KG1 (cell line): ENCODE measurements at regions not wholly inside any gene's neighbourhood (a gene's known extent, or its start where the extent isn't known, plus 50 kb on each side); places are given as distances from the start of the nearest gene placed in this dataset.
"Not testable (repeated sequence)": the region's sequence is repeated elsewhere in the genome, so short reads cannot be mapped to it uniquely, and the experiment has no call there.

Experiments used
- DNase-seq: peaks from one replicate; lab custom pipeline; 2025; lab: John Stamatoyannopoulos, UW

DNA sequence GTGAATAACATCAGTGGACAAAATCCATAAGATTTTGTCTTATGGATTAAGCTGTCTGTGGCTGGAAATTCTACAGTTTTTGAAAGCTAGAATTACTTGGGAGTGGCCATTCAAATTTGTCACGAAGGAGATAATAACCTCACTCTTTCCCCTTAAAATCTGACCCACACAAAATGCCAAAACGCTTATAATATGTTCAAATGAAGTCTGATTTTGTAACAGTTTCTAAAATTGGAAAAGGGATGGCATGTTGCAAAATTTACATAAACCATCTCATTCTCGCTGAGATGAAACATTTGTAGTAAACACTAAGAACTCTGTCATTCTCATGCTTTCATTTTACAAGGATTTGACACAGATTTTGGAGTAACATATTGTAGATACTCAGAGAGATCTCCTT is 112.7 kb downstream of the GJA1 start:
- no peak for DNase-seq

DNA sequence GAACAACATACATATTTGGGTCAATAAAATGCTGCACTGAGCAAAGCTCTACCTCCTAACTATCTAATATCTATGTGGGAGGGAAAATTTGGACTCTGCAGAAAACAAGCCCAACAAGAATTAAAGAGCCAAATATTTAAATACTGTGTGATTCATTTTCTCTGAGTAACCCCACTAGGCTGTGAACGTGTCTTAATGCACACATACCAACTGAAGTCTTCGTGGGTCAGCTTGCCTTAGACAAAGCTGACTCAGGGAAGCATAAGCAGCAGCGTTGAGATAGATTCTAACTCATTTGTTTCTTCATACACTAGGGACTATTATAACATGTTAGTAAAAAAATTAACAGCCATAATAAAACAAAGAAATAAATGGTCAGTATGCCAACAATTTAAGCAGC is 114.3 kb downstream of the GJA1 start:
- no peak for DNase-seq

DNA sequence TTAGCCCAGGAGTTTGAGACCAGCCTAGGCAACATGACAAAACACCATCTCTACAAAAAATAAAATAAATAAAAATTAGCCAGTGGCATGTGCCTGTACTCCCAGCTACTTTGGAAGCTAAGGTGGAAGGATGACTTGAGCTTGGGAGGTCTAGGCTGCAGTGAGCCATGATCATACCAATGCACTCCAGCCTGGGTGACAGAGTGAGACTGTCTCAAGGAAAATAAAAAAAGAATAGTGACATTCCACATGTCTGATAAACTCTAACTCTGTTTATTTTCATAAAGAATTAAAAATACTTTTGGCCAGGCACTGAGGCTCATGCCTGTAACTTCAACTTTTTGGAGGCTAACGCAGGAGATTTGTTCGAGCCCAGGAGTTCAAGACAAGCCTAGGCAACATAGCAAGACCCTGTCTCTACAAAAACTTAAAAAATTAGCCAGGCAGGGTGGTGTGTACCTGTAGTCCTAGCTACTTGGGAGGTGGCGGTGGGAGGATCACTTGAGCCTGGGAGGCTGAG is 115.1 kb downstream of the GJA1 start:
- DNase-seq = no peak

DNA sequence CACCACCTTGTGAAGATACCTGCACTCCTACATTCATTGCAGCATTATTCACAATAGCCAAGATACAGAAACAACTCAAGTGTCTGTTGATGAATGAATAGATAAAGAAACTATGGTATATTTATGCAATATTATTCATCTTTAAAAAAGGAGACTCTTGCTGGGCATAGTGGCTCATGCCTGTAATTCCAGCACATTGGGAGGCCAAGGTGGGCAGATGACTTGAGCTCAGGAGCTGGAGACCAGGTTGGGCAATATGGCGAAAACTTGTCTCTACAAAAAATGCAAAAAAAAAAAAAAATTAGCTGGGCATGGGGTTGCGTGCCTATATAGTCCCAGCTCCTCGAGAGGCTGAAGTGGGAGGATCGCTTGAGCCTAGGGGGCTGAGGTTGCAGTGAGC is 119.8 kb downstream of the GJA1 start:
- no peak for DNase-seq

DNA sequence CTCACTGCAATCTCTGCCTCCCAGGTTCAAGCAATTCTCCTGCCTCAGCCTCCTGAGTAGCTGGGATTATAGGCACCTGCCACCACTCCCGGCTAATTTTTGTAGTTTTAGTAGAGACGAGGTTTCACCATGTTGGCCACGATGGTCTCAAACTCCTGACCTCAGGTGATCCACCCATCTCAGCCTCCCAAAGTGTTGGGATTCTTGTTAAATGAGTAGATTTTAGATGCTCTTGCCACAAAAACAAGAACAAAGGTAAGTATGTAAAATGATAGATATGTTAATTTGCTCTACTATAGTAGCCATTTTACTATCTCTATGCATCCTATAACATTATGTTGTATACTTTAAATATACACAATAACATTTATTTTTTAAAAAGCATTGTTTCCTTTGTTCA is 120.7 kb downstream of the GJA1 start:
- not testable (repeated sequence) for DNase-seq

DNA sequence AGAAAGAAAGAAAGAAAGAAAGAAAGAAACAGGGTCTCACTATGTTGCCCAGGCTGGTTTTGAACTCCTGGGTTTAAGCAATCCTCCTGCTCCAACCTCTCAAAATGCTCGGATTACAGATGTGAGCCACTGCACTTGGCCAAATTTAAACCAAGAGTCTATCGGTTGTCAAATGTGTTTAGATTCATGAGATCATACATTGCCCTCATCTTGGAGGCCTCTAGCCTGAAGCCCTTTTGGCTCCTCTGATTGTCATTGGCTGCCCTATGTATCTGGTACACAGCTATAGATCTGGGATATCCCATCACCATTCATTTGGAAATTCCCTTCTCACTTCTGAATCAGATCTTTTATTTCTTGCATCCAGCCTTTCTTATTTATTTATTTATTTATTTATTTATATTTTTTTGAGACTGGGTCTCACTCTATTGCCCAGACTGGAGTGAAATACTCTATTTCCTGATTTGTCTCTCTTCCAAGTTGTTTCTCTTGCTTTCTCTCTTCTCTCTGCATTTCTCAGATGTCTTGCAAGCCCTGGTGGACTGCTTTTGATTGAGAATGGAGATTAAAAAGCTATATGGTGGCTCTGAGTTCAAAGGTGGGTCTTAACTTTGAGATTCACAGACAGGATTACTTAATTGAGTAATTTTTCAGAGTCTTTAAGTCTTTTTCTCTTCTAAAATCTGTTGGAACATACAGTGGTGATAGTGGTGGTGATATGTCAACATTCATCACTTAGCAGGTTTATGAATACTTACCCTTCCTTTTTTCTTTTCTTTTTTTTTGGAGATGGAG is 121.9 kb downstream of the GJA1 start:
- no peak for DNase-seq

DNA sequence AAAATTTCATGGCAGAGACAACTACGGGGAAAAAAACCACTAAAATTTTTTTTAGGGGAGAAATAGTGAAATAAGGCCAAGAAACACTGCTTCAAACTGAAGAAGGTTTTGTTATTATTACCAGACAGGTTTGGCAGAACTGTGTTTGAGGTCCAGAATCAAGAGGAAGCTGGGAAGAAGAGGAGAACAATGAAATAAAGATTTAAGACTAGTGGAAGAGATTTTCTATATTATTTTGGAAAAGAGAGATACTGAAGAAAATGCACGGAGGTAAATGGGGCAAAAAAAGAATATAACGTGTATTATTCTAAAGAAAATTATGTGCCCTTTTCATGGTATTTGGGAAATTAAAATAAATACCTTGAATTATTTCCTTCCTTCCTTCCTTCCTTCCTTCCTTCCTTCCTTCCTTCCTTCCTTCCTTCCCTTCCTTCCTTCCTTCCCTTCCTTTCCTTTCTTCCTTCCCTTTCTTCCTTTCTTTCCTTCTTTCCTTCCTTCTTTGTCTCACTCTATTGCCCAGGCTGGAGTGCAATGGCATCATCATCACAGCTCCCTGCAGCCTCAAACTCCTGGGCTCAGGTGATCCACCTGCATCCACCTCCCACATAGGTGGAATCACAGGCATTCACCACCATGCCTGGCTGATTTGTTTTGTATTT is 124.3 kb downstream of the GJA1 start:
- DNase-seq = no peak

DNA sequence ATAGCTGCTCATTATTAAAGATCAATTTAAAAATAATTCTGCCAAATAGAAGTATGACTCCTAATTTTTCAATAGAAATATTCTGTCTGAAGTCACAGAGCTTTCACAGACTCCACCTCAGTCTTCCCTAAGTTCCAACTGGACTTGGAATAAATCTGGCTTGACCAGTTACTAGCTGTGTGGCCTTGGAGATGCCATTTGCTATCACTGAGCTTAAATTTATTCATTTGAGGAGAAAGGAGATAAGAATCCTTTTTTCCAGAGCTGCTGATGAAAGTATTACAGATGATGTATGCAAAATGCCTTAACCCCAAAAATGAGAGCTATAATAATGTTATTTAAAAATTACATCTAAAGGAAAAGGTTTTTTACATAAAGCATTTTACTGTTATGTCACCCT is 125.0 kb downstream of the GJA1 start:
- DNase-seq = no peak

DNA sequence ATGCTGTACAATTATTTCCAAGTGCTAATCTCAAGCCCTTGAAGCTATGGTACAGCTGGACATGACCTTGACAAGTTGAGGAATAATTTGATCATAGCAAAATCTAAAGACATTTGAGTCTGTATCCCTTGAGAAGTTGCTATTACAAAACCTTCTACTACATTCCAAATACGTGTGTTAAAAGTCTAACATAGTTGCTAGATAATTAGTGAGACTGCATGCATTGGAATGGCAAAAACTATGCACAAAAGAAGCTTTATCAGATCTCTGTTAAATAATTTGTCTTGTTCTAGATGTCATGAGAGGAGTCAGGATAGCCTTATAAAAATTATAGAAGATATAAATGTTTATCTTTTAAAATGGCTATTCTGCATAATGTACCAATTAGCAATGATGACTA is 127.8 kb downstream of the GJA1 start:
- no peak for DNase-seq

DNA sequence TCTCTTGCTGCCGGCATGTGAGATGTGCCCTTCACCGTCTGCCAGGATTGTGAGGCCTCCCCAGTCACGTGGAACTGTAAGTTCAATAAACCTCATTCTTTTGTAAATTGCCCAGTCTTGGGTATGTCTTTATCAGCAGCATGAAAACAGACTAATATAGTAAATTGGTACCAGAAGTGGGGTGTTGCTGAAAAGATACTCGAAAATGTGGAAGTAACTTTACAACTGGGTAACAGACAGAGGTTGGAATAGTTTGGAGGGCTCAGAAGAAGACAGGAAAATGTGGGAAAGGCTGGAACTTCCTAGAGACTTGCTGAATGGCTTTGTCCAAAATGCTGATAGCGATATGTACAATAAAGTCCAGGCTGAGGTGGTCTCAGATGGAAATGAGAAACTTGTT is 129.1 kb downstream of the GJA1 start:
- DNase-seq = not testable (repeated sequence)

DNA sequence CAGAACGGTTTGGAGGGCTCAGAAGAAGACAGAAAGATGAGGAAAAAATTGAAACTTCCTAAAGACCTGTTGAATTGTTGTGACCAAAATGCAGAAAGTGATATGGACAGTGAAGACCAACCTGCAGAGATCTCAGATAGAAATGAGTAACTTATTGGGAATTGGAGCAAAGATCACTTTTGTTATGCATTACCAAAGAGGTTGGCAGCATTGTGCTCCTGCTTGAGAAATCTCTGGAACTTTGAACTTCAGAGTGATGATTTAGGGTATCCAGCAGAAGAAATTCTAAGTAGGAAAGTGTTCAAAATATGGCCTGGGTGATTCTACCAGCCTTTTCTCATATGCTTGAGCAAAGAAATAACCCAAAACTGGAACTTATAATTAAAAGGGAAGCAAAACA is 136.0 kb downstream of the GJA1 start:
- no peak for DNase-seq

DNA sequence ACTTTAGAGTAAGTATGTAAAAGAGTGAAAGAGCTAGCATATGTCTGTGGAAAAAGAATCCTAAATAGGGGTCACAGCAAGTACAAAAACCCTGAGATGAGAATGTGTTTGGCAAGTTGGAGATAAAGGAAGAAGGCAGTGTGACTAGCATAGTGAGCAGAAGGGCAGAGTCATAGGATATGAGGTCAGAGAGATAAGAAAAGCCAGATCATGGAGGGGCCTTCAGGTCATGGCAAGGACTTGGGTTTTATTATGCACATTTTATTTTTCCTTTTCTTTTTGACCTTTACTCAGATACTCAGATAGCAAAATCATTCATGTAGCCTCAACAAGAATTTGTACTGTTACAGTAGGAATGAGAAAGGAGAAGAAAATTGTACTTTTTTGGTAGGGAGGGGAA is 138.0 kb downstream of the GJA1 start:
- no peak for DNase-seq

DNA sequence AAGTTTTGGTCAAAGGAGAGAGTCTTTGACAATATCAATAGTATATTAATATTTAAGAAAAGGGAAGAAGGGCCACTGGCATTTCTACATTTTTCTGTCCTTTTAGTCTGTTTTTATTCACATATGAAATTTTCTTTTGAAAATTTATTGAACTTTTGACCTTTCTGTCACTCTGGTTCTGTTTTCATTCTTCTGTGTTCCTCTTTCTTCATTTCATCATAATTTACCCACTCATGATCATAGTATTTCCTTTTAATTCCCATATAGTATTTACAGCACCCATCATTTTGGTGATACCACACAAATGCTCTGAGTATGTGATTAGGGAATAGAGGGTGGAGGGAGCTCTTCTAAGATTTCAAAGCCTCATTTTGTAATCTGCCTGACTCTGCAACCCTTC is 142.8 kb downstream of the GJA1 start:
- DNase-seq = no peak

DNA sequence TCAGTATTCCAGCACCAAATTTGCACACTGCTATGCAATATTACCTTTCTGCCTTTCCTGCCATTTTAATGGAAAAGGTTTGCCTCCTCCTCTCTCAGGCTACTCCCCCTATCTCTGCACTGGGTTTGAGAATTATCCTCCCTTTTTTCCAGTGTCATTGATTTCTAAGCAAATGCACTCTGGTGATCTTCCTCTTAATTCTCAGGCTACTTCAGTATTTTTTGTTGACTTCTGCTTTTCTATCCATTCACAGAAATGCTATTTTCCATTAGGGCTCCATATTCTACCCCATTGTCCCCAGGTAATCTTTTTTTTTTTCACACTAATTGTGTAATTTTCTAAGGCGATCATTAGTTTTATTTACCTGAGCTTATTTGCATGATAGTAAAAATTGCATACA is 144.0 kb downstream of the GJA1 start:
- no peak for DNase-seq

DNA sequence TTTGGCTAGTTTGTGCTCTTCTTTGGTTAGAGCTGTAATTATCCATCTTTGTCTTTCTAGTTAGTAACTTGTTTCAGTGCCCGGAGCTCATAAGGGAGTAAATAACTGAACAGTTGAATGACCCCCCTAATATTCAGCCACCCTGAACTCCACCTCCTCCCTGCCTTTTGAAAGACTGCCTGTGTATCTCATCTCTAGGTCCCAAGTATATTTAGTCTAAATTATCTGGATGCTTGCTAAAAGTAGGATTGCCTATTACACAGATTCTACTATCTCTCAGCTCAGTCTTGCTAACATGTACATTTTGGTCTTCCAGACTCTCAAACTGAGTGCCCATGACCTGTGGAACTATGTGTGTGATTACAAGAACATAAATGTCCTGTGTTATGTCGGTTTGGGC is 145.9 kb downstream of the GJA1 start:
- no peak for DNase-seq

DNA sequence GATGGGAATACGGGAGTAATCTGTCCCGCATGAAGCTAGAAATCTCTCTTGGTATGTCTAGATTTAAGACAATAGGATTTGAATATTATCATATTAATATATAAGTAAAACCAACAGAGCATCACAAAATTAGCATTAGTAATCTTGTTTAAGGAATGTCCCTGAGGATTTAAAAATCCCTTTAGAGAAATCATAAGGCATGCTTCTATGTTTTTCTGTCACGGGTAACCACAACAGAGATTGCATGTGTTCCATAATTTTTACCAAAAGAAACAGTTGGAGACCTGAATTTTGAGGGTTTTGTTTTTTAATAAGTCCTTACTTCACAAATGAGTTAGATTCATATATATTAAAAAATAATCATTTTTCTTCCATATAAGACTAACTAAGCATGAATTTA is 146.8 kb downstream of the GJA1 start:
- DNase-seq = no peak

DNA sequence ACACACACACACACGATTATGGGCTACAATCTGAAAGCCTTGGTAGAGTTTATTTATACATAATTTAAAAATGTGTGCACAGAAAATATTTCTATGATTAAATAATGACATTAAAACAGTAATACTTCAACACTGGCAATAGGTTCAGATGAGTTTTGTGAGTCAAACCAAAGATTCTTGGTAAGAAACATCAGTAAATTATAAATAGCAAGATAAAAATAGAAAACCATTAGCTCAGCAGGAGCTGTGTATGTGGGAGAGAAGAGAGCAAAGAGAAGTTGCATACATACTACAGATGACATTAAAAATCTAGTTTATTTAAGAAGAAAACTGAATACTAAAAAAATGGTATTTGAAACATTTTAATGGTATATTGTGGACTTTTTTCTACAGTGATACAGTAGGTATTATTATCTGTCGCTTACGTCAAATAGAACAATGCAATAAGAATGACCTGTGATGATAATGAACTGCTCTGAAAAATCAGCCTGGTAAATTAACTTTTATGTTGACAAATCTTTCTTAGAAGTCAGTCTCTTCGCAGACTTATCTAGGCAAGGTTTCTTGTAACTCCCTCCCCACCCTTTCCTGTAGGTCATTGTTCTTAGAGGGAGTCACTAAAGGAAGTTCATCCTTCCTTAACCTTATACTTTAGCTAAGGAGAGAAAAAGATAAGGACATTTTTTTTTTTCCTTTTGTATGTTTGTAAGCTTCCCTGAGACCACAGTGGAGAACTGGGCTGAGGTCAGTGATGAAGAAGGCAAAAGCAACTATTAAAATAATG is 149.3 kb downstream of the GJA1 start:
- no peak for DNase-seq

DNA sequence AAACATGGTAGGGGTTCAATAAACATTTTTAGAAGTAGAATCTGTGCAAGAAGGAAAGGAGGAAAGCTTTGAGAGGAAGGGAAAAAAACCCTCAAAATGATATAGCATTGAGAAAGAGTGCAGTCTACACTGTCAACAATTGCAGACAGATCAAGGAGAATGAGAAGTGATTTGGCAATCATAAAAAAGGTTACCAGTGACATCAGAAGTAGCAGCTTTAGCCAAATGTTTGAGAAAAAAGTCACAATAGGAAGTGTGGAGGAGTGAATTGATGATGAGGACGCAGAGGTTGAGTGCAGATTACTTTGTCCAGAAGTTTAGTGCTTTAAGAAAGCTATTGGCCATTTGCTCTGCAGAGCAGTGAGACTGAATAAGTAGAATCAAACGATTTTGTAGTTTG is 155.0 kb downstream of the GJA1 start:
- no peak for DNase-seq

DNA sequence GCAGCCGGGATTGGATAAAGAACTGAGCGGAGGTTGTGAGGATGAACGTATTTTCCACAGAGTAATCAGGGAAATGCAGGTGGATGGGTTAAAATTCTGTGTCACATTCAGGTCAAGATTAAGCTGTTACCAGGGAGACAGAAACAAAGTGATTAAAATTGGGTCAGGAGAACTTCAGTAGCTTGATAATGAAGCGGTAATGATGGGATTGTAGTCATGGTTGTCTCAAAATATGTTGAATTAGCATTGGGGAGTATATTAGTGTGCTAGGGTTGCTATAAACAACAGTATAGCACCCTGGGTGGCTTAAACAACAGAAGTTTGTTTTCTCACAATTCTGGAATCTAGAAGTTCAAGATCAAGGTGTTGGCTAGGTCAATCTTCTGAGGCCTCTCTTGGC is 155.5 kb downstream of the GJA1 start:
- DNase-seq = no peak

DNA sequence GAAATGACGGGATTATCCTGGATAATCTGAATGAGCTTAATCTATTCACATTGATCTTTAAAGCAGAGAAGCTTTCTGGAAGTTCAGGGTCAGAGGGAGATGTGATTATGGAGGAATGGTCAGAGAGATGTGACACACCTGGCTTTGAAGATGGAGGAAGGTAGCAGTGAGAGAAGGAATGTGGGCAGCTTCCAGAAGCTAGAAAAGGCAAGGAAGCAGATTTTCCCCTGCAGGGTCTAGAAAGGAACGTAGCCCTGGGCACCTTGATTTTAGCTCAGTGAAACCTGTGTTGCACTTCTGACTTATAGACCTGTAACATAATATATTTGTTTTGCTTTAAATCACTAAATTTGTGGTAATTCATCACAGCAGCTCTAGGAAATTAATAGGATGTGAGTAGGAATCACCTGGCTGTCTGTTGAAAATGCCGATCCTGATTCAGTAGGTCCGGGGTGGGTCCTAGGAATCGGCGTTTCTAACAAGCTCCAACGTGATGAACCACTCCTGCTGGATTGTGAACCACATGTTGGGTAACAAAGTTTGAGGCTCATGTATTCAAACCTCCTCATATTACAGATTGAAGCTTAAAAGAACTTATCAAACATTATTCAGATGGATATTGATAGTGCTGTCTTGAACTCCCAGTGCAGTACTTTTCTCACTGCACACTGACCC is 157.0 kb downstream of the GJA1 start:
- DNase-seq = no peak

DNA sequence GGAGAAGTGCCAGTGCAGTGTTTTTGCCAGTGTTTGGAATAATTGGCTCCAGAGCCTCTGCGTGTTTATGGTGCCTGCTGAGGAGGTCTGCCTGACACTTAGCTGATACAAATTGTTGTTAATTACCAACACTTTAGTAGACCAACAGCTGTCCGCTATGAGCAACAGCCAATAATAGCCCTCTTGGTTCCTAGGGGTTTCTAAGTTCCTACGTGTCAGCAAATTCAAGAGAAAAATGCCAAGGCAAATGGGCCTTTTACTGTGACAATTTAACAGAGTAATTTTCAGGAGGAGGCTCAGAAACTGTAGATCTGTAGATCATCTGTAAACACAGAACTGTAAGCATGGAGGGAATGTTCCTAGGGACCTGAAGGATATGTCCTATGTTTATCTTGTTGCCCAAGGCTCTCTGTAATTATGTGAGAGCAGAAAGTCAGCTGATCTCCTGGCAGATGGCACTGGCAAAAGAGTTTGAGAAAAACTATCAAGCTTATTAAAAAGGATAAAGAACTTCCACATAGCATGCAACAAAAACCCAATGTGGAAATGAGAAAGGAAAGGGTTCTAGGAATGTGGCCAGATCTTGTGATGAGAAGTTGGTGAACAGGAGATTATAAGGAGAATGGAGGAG is 157.7 kb downstream of the GJA1 start:
- DNase-seq = no peak

DNA sequence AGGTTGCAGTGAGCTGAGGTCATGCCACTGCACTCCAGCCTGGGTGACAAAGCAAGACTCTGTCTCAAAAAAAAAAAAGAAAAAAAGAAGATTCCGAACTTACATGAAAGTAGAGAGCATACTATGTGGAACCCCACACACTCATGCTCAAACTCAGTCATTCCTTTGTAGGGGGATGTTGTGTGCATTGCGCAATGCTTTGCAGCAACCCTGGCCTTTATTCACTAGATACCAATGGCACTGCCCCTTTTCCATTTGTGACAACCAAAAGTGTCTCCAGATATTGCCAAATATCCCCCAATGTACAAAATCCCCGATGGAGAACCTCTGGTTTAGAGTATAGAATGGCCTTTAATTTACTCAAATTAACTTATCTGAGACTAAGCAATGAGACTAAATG is 158.6 kb downstream of the GJA1 start:
- no peak for DNase-seq
